BLaER1 treated with 17β-estradiol and CSF1 and Interleukin-3, amounts not matched to agents 10 nM and 100 nM (cell line): ENCODE measurements at regions not wholly inside any gene's neighbourhood (a gene's known extent, or its start where the extent isn't known, plus 50 kb on each side); places are given as distances from the start of the nearest gene placed in this dataset.

Experiments used
- H3K27ac ChIP-seq, 11 experiments: shearing (Covaris generic); formaldehyde crosslinking; 2 replicates each; pipeline ENCODE4 v1.8.1; 2022
- H3K27me3 ChIP-seq, 11 experiments: shearing (Covaris generic); formaldehyde crosslinking; 2 replicates each; pipeline ENCODE4 v1.8.1; 2022
- H3K36me3 ChIP-seq, 11 experiments: shearing (Covaris generic); formaldehyde crosslinking; 2 replicates each; pipeline ENCODE4 v1.8.1; 2022
- H3K4me1 ChIP-seq, 10 experiments: shearing (Covaris generic); formaldehyde crosslinking; 2 replicates each; pipeline ENCODE4 v1.8.1; 2022
- H3K4me2 ChIP-seq, 11 experiments: shearing (Covaris generic); formaldehyde crosslinking; 2 replicates each; pipeline ENCODE4 v1.8.1; 2022
- H3K4me3 ChIP-seq, 10 experiments: shearing (Covaris generic); formaldehyde crosslinking; 2 replicates each; pipeline ENCODE4 v1.8.1; 2022
- H3K9ac ChIP-seq, 11 experiments: shearing (Covaris generic); formaldehyde crosslinking; 2 replicates each; pipeline ENCODE4 v1.8.1; 2022
- H3K9me3 ChIP-seq, 11 experiments: shearing (Covaris generic); formaldehyde crosslinking; replicated peaks in 1 of 11; 2 replicates each; pipeline ENCODE4 v1.8.1; 2022
- H4K20me1 ChIP-seq, 11 experiments: shearing (Covaris generic); formaldehyde crosslinking; 2 replicates each; pipeline ENCODE4 v1.8.1; 2022
- Cebpa-rat ChIP-seq, 11 experiments: shearing (Covaris generic); IDR thresholded peaks; 2 replicates each; pipeline ENCODE4 v1.8.1; 2022

DNA sequence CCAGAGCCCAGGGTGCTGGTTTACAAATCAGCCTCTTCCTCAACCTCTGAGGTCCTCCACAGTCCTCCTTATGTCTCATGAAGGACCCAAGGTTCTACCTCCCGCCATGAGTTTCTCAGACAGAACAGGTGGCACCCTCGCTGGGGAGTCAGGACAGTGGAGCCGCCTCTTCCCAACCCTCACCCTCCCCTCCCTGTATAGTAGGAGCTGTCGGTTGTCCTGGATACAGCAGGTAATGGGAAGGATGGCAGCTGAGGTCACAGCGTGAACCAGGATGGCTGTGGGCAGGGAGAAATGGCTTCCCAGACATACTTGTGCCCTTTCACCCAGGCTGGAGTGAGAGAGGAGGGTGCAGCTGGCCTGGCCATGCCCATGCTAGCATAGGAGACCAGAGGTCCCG lies 134.6 kb downstream of the CHST1 start:
- H3K4me1 ChIP-seq = peaks cover 0 to 23% (median 11%) of the 10 kb centered on the region in 10 experiments; a peak in 10 of 20 replicates
- no peak for TF ChIP-seq Cebpa-rat (IDR thresholded peaks at IDR 0.05)
- no peak overlapping the region for H3K4me2 ChIP-seq
- H3K36me3 ChIP-seq = no peaks in the 10 kb centered on the region
- no peaks in the 10 kb centered on the region; a peak in 1 of 22 replicates for H4K20me1 ChIP-seq
- no peak overlapping the region for H3K27ac ChIP-seq
- no peak overlapping the region for H3K4me3 ChIP-seq
- no peak overlapping the region for H3K9ac ChIP-seq
- no peaks in the 10 kb centered on the region for H3K9me3 ChIP-seq
- H3K27me3 ChIP-seq = no peaks in the 10 kb centered on the region

DNA sequence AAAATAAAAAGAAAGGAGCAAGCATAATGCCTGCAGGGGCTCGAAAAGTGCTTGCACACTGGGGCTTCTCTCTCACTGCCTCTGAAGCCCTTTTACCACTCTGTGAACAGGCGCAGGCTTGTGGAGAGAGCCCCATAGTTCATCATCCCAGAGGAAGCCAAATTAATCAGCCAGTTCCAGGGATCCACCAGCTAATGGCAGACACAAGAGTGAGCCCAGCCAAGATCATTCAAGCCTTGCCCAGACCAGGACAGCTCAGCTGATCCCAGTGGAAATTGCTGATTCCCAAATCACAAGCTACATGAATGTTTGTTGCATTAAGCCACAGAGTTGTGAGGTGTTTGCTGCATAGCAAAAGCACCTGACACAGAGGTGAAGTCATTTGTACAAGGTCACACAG lies 135.3 kb downstream of the CHST1 start:
- Histone ChIP-seq H3K27me3 (no peaks in the 10 kb centered on the region), H3K9ac (no peak overlapping the region), H3K4me1 (peaks cover 0 to 23% (median 13%) of the 10 kb centered on the region in 10 experiments; a peak in 13 of 20 replicates), H3K36me3 (no peaks in the 10 kb centered on the region), H3K4me3 (no peak overlapping the region), H3K27ac (no peak overlapping the region), H3K4me2 (no peak overlapping the region), H3K9me3 (no peaks in the 10 kb centered on the region), H4K20me1 (no peaks in the 10 kb centered on the region; a peak in 1 of 22 replicates)
- no peak for TF ChIP-seq Cebpa-rat (IDR thresholded peaks at IDR 0.05)

DNA sequence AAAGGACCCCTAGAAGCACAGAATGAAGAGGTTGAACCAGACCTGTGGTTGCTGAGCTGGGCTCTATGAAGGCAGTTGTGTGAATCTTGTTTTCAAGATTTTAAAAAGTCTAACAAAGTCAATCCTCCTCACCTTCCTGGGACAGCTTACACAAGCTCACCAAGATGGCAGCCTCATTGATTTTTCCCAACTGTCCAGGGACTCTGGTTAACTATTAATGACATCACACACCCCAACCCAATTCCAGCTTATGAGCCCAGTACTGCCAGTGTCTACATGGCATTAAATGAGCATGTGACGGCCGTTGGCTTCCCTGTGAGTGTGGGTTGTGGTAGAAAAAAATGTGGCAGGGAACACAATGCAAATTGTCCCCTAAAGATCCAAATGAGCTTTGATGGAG lies 137.0 kb downstream of the CHST1 start:
- H3K4me2 ChIP-seq = peak overlapping the region in 7 of 11 experiments; percentile 31 to 70 (median 60); a peak in 13 of 22 replicates
- TF ChIP-seq Cebpa-rat (IDR thresholded peaks at IDR 0.05) = no peak

DNA sequence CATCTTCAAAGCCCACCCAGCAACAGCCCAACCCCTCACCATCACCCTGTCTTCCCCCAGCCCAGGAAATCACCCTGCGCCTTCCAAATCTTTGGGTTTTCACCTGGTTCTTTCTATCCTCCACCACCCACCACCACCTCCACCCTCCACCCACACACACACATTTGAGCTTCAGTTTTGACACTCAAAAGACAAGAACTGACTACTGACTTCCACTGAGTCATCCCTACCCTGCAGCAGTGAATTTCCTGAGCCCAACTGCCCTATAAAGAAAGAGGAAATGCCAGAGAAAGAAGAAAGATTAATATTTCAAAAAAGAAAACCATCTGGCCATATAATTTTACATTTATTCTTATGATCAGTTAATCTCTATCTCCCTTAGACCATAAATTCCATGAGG lies 137.5 kb downstream of the CHST1 start:
- Histone ChIP-seq H3K36me3 (no peaks in the 10 kb centered on the region), H4K20me1 (no peaks in the 10 kb centered on the region; a peak in 1 of 22 replicates), H3K4me1 (peaks cover 0 to 23% (median 14%) of the 10 kb centered on the region in 10 experiments; a peak in 13 of 20 replicates), H3K27ac (peak overlapping the region in 1 of 11 experiments; percentile 26; a peak in 1 of 22 replicates), H3K9me3 (peaks cover 0 to 15% (median 0%) of the 10 kb centered on the region in 11 experiments; a peak in 6 of 22 replicates), H3K9ac (no peak overlapping the region), H3K4me2 (peak overlapping the region in 7 of 11 experiments; percentile 31 to 70 (median 60); a peak in 13 of 22 replicates), H3K27me3 (no peaks in the 10 kb centered on the region), H3K4me3 (no peak overlapping the region)
- TF ChIP-seq Cebpa-rat (IDR thresholded peaks at IDR 0.05) = no peak

More for the DNA sequence above, 137.0 kb downstream of the CHST1 start:
- Histone ChIP-seq H3K4me1 (peaks cover 0 to 23% (median 14%) of the 10 kb centered on the region in 10 experiments; a peak in 13 of 20 replicates), H3K27me3 (no peaks in the 10 kb centered on the region), H3K27ac (peak overlapping the region in 1 of 11 experiments; percentile 26; a peak in 1 of 22 replicates), H4K20me1 (no peaks in the 10 kb centered on the region; a peak in 1 of 22 replicates), H3K9me3 (peaks cover 0 to 10% (median 0%) of the 10 kb centered on the region in 11 experiments; a peak in 3 of 22 replicates), H3K4me3 (no peak overlapping the region), H3K9ac (no peak overlapping the region), H3K36me3 (no peaks in the 10 kb centered on the region)

DNA sequence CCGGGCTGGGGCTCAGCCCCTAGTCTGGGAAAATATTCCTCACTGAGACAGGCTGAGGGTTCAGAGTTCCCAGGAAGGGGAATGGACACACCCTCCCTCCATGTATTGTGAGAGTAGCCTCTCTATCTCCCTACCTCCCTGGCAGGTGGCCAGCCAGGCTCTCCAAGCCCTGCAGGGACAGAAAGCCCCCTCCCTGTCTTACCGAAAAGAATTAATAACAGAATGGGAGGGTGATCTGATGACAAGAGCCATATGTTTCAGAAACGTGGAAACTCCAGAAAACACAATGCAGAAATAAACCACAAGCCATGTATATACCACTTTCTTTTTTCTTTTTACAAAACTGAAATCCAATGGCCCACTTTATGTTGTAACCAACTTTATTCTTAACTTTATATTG lies 140.0 kb downstream of the CHST1 start:
- Histone ChIP-seq H3K4me2 (peak overlapping the region in 2 of 11 experiments; percentile 9 to 15; a peak in 1 of 22 replicates), H3K9ac (no peak overlapping the region), H3K4me1 (peaks cover 0 to 23% (median 14%) of the 10 kb centered on the region in 10 experiments; a peak in 13 of 20 replicates), H3K27me3 (no peaks in the 10 kb centered on the region), H3K36me3 (no peaks in the 10 kb centered on the region), H3K4me3 (no peak overlapping the region), H4K20me1 (no peaks in the 10 kb centered on the region; a peak in 1 of 22 replicates), H3K27ac (no peak overlapping the region), H3K9me3 (peaks cover 0 to 17% (median 0%) of the 10 kb centered on the region in 11 experiments; a peak in 6 of 22 replicates)
- no peak for TF ChIP-seq Cebpa-rat (IDR thresholded peaks at IDR 0.05)

DNA sequence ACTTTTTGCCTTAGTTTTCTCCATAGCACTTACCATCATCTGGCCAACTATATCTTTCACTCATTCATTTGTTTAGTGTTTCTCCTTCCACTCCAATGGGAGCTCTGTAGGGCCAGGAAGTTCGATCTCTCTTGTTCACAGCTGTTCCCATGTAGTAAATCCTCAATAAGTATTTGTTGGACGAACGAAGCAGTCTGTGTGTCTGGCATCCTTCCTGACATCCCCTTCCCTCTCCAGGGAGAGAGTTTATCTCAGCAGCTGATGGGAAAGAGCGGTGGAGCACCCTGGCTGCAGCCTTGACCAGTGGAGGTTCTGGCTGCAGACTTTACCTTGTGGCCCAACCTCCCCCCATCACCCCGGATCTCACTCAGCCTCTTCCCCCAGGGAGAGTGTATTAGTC lies 141.7 kb downstream of the CHST1 start:
- Histone ChIP-seq H3K27me3 (no peaks in the 10 kb centered on the region), H3K36me3 (no peaks in the 10 kb centered on the region), H4K20me1 (no peaks in the 10 kb centered on the region; a peak in 1 of 22 replicates), H3K4me3 (no peak overlapping the region), H3K27ac (no peak overlapping the region), H3K9ac (no peak overlapping the region), H3K9me3 (peaks cover 0 to 17% (median 0%) of the 10 kb centered on the region in 11 experiments; a peak in 6 of 22 replicates), H3K4me1 (peaks cover 0 to 21% (median 12%) of the 10 kb centered on the region in 10 experiments; a peak in 13 of 20 replicates), H3K4me2 (no peak overlapping the region)
- TF ChIP-seq Cebpa-rat (IDR thresholded peaks at IDR 0.05) = no peak

DNA sequence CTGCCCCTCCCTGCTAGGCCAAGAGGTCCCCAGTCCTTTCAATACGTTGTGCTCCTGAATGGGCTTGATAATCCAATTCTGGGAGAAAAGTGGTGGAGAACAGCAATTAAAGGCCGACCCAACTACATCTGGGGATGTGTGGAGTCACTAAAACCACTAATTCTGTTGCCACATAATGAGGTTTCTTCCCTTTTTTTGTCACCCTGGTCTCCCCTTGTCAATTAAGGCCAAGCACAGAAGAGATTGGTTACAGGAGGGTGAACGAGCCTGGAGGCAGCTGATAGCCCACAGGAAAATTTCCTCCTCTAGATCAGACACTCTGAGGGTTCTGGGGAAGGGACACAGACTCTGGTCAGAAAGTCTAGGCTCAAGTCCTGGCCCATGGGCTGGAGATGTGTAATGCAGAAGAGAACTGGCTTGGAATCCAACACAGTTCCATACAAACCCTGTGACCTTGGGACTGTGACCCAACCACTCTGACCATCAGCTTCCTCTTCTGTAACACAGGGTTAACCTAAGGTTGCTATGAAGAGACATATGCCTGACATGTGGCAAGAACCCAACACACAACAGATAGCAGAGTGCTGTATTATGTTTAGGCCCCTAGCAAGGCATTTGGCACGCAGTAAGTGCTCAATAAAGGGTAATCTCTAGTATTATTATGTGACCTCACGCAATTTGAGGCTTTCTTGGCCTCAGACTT lies 146.4 kb downstream of the CHST1 start:
- no peak overlapping the region for H3K4me2 ChIP-seq
- no peak overlapping the region for H3K4me3 ChIP-seq
- H3K9ac ChIP-seq = no peak overlapping the region
- peaks cover 0 to 14% (median 0%) of the 10 kb centered on the region in 11 experiments; a peak in 6 of 22 replicates for H3K9me3 ChIP-seq
- H3K27ac ChIP-seq = peak overlapping the region in 1 of 11 experiments; percentile 18; a peak in 1 of 22 replicates
- no peaks in the 10 kb centered on the region for H3K36me3 ChIP-seq
- TF ChIP-seq Cebpa-rat (IDR thresholded peaks at IDR 0.05) = no peak
- no peaks in the 10 kb centered on the region for H3K27me3 ChIP-seq
- peaks cover 0 to 7% (median 0%) of the 10 kb centered on the region in 10 experiments; a peak in 4 of 20 replicates for H3K4me1 ChIP-seq
- no peaks in the 10 kb centered on the region for H4K20me1 ChIP-seq

DNA sequence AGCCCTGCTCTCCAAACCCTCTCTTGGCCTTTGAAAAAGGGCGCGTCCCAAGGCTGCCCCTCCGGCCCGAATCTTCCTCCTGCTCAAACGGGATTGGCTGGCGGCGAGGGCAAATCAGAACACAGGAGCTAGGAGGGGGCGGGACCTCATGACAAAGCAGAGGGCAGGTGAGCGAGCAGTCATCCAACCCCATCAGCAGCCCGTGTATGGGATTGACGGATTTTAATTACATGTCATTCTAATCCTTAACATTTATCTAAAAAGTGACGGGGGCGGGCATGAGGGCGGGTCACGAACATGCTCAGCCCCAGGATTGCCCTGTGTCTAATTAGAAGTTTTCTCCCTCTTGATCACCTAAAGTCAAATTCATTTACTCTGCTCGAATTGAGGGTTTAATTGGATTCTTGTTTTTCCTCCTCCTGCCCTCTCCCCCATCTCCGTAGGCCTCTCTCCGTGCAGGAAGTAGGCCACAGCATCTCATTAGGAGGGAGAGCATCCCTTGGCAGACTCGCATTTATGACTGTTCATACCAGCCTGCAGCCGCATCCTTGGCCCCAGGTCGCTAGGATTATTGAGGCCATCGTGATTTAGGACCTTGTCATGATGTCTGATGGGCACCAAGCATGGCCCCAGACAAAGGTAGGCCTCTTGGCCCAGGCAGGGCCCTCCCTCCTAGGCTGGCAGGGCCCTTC lies 147.1 kb downstream of the CHST1 start:
- H3K27ac ChIP-seq = peak overlapping the region in 1 of 11 experiments; percentile 18; a peak in 1 of 22 replicates
- peaks cover 0 to 9% (median 0%) of the 10 kb centered on the region in 11 experiments; a peak in 5 of 22 replicates for H3K9me3 ChIP-seq
- no peaks in the 10 kb centered on the region for H3K27me3 ChIP-seq
- H3K36me3 ChIP-seq = no peaks in the 10 kb centered on the region
- no peak overlapping the region for H3K9ac ChIP-seq
- H3K4me1 ChIP-seq = peaks cover 0 to 12% (median 0%) of the 10 kb centered on the region in 10 experiments; a peak in 4 of 20 replicates
- H3K4me3 ChIP-seq = no peak overlapping the region
- TF ChIP-seq Cebpa-rat (IDR thresholded peaks at IDR 0.05) = no peak
- H3K4me2 ChIP-seq = no peak overlapping the region
- no peaks in the 10 kb centered on the region for H4K20me1 ChIP-seq
